ENCODE measurements at regions not wholly inside any gene's neighbourhood (a gene's known extent, or its start where the extent isn't known, plus 50 kb on each side); places are given as distances from the start of the nearest gene placed in this dataset.

- DNase-seq, result no peak
Measured at GRCh38 chr17:59451706-59452105, 113.7 kb upstream of the DHX40 start.

DNA sequence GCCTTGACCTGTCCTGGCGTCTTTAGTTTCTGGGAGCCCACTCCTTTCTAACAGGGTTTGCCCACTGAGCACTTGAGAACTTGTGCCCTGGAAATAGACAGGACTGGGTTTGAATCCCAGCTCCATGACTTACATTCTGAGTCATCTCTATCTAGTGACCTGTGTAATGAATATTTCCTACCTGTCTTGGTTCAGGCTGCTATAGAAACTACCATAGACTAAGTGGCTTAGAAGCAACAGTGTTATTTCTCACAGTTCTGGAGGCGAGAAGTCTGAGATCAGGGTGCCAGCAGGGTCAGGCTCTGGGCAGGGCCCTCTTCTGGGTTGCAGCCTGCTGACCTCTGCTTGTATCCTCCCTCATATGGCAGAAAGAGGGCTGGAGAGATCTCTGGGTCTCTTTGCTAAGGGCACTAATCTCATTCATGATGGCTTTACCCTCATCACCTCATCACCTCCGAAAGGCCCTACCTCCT lies 110.7 kb upstream of the DHX40 start:
- no peak for DNase-seq

GRCh38 chr17:59456428-59456827 lies 109.0 kb upstream of the DHX40 start:
- DNase-seq, result no peak

DNA sequence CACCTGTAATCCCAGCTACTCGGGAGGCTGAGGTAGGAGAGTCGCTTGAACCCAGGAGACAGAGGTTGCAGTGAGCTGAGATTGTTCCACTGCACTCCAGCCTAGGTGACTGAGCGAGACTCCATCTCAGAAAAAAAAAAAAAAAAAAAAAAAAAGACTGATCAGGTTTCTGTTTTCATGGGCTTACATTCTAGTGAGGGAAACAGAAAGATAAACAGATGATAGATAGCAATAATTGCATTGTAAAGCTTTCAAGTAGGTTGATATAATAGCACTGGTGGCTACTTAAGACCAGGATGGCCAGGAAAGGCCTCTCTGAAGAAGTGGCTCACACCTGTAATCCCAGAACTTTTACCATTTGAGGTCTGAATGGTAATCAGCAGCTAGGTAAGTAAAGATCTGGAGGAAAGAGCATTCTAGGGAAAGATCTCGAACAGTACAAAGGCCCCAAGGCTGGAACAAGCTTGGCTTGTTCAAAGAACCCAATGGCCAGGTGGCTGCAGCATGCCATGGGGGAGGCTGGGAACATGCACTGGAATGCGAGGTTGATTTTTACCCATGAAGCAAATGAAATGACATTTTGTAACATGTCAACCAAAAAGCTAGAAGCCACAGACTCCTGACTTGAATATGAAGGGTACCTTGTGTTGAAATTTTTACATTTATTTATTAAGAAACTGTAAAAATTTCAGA lies 108.3 kb upstream of the DHX40 start:
- no peak for DNase-seq

DNA sequence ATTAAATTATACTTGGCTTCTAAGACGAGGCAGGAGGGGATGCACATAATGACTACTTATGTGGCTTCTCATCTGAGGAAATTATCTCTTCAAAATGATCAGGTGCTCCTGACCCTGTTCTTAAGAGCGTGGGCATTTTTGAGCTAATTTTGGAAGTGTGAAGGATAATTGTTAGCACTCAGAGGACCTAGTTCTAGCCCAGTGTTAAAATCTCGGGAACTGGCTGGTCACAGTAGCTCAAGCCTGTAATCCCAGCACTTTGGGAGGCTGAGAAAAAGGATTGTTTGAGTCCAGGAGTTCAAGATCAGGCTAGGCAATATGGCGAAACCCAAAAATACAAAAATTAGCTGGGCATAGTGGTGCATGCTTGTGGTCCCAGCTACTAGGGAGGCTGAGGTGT lies 103.0 kb upstream of the DHX40 start:
- DNase-seq, result no peak

GRCh38 chr17:59464246-59464645 lies 101.2 kb upstream of the DHX40 start:
- no peak for DNase-seq

GRCh38 chr17:59465949-59466307 lies 99.5 kb upstream of the DHX40 start:
- DNase-seq, result no peak

DNA sequence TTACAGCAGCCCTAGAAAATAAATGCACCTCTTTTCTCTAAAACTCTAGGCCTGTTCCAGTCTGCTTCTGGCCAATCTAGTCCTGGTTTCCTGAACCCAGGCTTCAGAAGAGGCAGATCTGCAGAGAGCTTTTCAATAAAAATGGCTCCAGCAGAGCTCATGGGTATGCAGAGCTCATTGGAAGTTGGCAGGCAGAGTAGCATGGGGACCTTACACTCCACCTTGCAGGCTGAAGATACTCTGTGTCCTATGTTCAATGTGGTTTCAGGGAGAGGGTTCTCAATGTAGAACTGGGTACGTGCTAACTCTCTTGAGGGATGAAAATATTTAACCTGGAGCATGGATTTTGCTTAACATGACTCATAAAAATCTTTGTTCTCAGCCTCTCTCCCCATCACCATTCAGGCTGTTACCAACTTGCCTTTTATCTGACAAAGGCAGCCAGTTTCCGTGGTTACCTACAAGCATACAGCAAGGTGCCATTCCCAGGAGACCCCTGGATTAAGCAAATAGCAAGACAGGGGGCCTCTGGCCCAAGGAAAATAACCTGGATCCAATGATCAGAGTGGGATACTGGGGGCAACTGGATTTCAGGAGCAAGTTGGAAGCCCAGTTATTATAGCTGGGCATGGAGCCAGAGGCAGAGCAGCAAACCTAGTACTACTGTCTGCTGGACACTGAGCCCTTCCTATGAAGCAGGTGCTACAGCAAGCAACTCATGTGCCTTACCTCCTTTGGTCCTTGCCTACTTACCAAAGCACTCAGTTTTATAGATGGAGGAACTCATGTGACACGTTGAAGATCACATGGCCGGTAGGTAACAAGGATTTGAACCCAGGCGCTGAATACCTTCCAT lies 98.2 kb upstream of the DHX40 start:
- DNase-seq, result no peak

- no peak for DNase-seq
Measured at GRCh38 chr17:59469786-59470485, 95.5 kb upstream of the DHX40 start.

DNA sequence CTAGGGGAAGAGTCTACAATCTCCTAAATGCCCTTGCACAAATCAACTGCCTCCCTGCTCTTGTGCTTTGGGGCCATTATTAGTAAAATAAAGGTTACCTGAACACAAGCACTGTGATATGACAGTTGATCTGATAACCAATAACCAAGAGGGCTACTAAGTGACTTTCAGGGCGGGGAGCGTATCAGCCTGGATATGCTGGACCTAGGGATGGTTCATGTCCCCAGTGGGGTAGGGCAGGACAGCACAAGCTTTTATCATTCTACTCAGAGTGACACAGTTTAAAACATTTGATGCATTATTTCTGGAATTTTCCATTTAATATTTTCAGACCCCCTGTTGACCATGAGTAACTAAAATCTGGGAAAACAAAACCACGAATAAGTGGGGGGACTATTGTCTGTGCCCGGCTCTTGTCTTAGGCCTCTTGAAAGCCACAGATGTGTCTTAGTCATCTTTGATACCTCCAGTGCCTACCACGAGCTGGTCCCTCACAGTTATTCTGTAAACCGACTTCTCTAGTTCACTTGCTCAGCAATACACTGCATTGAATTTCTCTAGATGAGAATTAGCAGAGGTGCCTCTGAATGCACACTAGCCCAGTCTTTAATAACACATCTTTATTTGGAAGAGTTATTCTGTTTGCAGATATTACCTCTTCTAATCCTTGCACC lies 94.6 kb upstream of the DHX40 start:
- no peak for DNase-seq

DNA sequence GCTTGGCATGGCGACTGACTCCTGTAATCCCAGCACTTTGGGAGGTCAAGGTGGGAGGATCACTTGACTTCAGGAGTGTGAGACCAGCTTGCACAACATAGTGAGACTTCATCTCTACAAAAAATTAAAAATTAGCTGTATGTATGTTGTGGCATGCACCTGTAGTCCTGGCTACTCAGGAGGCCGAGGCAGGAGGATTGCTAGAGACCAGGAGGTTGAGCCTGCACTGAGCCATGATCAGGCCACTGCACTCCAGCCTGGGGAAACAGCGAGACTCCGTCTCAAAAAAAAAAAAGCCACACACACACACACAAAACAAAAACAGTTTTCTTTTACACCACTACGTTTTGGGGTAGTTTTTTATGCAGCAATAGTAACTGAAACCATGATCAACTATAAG lies 89.0 kb upstream of the DHX40 start:
- DNase-seq, result no peak

- no peak for DNase-seq
Measured at GRCh38 chr17:59479141-59479540, 86.3 kb upstream of the DHX40 start.

GRCh38 chr17:59483860-59484259 lies 81.5 kb upstream of the DHX40 start:
- DNase-seq, result no peak

- DNase-seq, result no peak
Measured at GRCh38 chr17:59485015-59485414, 80.4 kb upstream of the DHX40 start.

DNA sequence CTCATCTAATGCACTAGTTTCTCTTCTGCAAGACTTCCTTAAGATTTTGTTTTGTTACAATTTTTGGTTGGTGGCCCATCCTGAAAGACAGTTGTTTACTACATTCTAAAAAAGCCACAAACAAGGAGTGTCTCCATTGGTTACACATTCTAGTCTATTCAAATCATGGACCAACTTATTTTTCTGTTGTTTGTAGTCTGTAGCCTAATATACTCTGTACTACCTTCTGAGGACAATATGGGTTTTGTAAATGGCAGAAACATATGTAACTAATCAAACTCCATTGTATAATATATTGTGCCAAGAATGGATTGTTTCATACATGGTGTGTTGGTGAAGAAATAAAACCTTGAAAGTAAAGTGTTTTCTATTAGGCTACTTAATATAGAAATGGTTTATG lies 79.5 kb upstream of the DHX40 start:
- no peak for DNase-seq

DNA sequence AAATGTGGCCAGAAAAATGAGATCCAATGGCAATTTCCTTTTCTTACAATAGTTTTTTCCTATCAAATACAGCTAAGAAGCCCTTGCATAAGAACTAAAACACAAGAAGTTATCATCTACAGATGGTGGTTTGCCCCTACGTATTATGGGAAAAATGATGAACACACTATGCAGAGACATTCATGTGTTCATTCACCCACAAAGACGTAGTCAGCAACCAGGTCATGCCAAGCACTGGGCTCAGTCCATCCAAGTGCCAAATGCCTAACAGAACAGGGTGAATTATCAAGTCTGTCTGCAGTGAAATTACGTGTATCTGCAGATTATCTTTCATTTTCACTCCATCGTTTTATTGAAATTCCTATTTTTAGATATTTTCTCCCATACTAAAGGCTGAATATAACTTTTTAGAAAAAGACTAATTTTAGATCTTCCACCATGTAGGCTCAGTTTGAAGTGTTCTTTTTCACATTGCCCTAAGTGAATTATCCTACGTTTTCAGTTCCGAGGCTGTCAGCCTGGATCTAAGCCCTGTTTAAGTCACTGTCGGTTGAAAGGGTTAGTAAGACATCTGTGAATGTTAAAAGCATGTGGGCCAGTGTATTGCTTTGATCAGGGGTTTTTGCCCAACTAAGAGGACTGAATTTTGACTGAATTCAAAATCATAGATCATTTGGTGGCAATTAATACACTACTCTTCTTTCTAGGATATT lies 78.1 kb upstream of the DHX40 start:
- no peak for DNase-seq

- DNase-seq, result no peak
Measured at GRCh38 chr17:59488805-59489204, 76.6 kb upstream of the DHX40 start.

- no peak for DNase-seq
Measured at GRCh38 chr17:59490216-59490615, 75.2 kb upstream of the DHX40 start.

- DNase-seq, result no peak
Measured at GRCh38 chr17:59491353-59492090, 73.9 kb upstream of the DHX40 start.

GRCh38 chr17:59492091-59492451 lies 73.3 kb upstream of the DHX40 start:
- DNase-seq, result no peak

DNA sequence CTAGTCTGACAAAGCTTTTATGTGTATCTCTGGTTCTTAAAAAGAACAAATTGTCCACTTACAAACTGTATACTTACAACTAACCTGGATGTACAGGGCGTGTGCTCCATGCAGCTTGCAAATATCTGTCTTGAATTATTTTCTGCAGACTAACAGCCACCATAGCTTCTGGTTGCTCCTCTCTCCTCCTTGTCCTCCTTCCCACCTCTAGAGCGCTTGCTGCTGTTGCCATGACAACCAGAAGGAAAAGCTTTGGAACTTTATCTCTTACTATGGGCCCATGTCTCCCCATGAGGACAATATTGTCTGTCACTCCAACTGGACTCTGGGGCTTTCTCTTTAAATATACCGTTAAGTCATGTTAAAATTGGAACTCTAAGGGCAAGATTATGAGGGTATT lies 71.5 kb upstream of the DHX40 start:
- no peak for DNase-seq
